Stimulated activated CD8-positive, alpha-beta memory T cell treated with anti-CD3 and anti-CD28 coated beads, Interleukin-15, amount 100 ng/mL, for 4 hours (primary cell): ENCODE measurements at regions not wholly inside any gene's neighbourhood (a gene's known extent, or its start where the extent isn't known, plus 50 kb on each side); places are given as distances from the start of the nearest gene placed in this dataset.
"Not testable (repeated sequence)": the region's sequence is repeated elsewhere in the genome, so short reads cannot be mapped to it uniquely, and the experiment has no call there.

Experiments used
- DNase-seq, 2 donors: peaks; one replicate each; pipeline ENCODE4 v3.0.0-alpha.2; 2020; ENCODE audit warnings: low read depth in 2 of 2

DNA sequence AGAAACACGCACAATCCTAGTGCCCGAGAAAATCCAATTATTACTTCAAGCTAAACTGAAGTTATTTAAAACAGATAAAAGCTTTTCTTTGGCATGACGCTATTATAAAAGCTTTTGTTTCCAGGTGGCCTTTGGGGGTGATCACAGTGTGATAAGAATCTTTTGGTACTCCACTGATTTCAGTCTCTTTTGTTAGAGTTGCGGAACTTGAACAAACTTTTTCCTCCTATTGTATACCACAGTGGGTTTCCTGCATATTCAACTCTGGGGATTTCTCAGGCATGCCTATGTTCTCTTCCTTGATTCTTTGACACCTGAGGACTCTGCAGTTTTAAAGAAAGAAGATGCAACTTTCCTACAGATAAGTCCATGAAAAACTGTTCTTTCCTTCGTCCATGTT, 99.7 kb upstream of the PITRM1 start:
- DNase-seq = no peak

DNA sequence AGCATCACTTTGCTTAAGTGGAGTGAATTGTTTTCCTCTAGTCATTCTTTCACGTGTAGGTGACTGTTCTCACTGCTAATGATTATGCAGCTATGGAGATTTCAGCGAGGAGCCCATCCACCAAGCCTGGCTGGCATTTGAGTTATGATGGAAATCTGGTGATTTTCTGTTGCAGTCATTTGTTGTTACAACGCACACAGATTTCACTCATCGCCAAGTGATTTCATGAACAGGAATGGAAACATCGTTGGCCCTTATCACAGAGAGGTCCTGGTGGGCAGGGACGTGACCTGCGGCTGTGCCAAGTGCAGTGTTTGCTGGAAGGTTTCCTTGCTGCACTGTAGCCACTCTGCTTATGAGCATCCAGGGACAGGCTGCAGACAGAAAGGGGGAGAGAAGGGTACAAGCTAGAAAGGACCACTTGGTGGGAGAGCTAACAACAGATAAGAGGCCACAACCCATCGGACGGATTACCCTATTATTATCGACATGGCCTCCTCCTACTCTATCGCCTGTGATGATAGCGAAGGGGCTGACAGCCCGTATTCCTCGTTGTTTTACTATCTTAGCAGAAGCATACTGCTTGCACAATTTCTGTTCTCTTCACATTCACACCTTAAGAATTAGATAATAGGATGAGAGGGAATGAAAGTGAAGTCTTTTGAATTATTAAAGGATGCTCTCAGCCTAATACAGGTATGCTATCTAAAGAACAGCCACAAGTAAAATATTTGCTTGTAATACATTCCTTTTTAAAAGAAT, 99.0 kb upstream of the PITRM1 start:
- no peak for DNase-seq

DNA sequence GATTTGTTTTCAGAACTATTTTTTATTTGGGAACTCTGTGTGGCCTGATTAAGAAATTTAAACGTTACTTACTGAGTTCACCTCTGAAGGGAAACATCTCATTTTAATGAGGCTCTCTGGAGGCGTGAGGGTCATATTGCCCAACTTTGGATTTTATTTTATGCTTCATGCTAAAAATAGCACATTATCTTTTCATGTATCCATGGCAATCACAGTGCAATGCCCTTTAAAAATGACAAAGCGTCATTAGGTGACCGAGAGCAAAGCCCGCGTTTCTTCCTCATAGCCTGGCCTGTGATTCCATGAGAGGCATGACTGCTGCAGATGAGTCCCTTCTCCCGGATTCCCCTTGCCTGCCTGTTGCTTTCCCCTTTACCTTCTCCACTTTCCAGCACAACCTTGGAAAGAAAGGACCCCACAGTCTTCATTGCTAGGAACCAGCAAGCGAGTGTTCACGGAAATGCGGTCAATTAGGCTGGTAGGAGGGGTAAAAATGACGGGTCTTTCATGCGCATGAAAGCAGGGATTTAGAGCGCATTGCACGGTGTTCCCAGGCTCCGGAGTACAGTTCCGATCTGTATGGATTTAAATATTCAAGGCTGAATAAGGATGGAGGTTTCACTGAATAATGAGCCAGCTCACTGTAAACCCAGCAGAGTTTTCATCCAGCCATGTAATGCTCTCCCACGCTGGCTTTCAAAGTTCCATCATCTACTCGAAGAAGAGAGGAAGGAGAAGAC, 98.2 kb upstream of the PITRM1 start:
- DNase-seq = no peak

DNA sequence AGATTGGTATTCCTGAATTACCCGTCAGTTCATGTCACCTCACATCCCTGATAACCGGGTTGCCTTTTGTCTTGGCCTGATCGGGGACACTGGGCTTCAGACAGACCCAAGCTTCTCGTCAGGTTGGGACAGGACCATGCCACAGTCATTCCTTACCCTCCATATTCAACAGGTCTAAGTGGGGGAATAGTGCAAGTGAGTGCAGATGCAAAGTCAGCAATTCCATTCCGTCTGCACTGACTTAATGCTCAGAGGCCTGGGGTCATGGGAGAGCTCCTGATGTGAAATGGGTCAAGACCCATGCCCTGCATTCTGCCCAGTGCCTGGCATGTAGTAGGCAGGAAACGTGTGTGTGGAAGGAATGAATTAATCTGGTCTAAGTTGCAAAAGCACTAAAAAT, 95.4 kb upstream of the PITRM1 start:
- DNase-seq = no peak

DNA sequence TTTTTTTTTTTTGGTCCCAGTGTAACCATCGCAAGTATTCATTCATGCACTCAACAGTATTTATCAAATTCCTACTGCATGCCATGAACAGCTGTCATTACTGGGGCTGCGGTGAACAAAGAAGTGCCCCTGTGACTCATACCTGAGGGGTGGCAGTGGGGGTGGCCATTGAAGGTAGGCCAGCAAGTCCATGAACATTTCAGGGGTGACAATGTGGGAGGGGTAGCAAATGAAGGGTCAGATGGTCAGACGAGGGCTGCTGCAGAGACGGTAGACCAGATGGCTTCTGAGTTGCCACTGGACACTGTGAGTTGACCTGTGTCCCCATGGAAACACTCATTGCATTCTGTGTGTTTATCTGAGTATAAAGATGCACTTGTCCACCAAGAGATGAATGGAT, 92.5 kb upstream of the PITRM1 start:
- DNase-seq = no peak

DNA sequence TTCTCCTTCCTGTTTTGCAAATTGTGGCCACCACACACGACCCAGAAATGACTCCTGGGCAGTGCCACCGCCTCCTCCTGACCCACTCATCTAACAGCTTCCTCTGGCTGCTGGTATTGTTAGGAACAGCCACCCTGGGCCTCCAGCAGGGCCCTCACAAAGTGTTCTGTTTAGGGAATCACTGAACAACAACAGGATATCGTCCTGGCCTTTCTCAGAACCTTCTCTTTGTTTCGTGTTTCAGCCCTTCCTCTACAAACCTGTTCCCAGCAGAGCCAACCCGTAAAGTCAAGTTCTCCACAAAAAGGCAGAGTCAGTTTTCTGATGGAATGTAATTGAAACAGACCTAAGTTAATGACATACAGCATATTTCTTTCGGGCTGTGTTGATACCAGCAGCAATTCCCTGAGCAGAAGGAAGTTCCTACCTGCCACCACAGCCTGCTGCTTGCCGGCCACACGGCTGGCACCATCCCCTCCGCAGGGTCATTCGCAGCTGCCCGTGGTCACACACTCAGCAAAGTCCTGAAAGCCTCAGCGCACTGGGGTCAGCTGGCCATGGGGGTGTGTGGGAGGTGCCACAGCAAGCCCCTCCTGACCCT, 91.7 kb upstream of the PITRM1 start:
- DNase-seq = no peak

DNA sequence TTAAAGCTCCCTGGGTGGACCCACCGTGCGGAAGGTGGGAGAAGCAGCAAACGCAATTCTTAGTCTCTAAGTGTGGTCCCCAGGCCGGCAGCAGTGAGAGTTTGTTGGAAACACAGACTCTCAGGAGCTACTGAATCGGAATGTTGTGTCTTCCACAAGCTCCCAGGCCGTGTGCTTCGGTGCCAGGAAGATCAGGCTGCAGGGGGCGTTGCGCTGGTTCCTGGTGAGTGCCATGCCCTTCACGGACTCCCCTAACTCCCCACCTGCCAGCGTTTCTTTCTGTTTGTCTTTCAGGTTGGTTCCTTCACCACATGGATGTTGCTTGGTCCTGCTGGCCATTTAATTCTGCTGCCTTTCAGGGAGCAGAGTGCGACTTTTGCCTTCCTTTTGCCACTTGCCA, 91.2 kb upstream of the PITRM1 start:
- no peak for DNase-seq

DNA sequence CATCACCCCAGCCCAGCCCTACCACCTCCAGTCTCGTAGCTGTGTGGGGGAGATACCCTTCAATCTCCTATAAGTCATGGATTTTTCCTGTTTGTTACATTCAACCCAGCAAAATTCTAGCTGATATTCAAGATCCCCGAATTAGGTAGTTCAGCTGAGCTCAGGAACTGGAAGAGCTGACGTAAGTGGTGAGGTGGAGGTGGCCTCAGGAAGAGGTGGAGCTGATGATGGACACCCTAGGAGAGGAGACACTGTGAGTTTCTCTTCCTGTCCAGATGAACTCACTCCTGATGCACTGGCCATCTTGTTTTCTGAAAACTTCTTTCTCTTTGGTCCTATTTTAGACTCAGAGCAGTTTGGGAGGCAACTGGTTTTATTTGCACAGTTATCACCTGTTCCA, 90.5 kb upstream of the PITRM1 start:
- no peak for DNase-seq

DNA sequence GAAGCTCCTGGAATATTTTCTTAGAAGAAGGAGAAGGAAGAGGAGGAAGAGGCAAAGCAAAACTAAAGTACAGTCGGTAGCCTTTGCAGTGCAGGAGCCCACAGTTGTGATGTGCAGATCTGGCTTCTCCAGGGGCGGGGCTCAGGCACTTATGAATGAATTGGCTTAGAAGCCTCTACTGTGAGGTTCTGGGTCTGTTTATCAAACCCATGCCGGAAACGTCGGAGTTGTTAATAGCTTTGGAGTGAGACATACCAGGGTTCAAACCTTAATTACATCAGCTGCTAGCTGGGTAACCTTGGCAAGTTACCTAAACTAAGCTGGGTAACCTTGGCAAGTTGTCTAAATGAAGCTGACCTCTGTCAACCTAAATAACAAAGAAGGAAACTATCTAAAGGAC, 89.3 kb upstream of the PITRM1 start:
- DNase-seq = no peak

DNA sequence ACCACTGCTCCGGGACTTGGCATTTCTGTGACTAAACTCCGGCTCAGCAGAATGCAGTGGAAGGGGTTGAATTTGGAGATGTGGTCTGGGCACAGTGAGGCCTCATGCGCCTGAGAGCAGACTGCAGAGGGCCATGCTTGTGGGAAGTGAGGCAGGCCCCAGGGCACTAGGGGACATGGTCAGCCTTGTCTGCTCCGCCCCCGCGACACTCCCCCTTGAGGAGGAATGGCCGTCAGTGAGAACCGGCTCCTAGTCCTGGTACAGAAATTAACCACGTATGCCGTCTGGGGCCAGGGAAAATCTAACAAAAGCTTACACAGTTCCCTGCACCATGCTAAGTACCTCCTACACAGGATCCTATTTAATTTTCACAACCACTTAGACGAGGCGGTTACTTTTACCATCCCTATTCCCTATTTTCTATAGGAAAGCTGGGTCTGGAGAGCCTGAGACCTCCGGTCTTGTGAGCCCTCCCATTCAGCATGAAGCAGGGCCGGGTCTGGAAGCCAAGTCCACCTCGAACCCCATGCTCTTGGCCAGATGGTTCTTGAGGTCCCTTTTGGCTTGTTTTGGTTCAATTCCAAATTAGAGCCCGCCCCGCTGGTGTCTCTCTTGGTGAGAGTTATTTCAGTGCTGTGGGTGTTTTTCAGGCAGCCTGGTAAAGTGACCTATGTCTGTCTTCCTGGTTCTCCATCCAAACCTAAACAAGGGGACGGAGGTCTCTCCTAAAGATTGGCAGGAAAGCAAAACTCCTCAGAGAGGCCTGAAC, 87.7 kb upstream of the PITRM1 start:
- DNase-seq = no peak

DNA sequence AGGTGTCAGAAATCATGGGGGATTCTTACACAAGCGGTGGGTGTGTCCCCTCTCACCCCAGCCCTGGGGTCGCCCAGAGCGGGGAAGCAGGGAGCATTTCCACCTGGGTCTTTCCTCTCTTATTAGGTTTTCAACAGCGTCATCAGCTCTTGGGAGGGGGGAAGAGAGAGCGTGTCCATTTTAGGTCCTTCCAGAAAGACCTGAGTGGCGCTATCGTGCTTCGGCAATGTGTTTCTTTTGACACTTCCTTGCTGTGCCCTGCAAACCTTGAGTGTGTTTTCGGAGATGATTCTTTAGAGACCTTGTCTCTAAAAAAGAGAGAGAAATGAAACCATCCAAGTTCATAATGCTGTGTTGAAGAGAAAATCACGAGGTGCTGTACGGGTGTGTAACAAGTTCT, 86.9 kb upstream of the PITRM1 start:
- DNase-seq = no peak

DNA sequence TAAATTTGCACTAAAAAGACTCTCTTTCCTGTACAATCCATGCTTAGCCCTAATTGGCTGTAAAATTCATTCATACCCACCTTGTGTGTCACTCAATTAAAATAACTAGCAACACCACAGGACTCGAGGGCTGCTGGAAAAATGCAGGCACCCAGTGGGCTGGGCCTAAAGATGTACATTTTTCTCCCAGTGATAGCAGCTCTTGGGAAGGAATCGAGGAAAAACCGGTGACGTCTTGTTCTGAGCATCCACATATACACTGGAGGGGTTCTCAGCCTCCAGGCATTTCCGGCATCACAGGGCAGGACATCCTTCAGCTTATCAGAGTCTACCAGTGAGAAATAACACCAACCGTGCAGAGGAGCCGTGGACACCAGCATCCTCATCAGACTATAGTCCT, 85.8 kb upstream of the PITRM1 start:
- DNase-seq = no peak

DNA sequence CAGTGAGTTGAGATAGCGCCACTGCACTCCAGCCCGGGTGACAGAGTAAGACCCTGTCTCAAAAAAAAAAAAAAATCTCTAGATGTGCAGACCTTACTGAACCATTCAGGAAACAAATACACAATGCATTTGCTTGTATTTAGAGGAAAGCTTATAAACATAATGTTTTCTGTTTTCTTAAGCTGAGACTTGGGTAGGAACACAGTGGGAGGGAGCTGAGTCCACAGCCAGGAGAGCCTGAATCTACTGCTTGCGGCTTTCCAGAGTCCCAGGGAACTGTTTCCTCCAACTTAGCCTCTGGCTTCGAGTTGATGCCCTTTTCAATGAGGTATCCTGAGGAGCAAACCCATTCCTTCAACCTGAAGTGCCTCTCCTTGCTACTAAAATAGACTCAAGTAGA, 83.0 kb upstream of the PITRM1 start:
- no peak for DNase-seq

DNA sequence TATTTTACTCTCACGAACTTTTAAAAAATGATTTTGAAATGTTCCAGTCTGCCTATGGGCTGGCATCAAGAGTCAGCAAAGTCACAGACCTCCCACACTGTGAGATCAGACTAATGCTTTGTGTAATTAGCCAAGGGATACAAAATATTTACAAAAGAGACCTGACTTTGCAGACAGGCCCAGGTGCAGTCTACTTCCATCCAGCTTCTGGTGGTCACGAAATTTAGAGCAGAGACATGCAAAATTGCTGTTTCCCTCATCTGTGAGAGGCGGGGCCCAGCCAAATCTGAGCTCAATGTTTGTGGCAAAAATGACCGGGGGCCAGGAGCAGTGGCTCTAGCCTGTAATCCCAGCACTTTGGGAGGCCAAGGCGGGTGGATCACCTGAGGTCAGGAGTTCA, 82.5 kb upstream of the PITRM1 start:
- no peak for DNase-seq

DNA sequence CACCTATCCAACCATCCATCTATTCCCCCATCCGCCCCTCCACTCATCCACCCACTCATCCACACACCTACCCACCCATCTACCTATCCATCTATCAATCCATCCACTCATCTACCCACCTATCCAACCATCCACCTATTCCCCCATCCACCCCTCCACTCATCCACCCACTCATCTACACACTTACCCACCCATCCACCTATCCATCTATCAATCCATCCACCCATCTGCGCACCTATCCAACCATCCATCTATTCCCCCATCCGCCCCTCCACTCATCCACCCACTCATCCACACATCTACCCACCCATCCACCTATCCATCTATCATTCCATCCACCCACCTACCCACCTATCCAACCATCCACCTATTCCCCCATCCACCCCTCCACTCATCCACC, 81.4 kb upstream of the PITRM1 start:
- not testable (repeated sequence) for DNase-seq

DNA sequence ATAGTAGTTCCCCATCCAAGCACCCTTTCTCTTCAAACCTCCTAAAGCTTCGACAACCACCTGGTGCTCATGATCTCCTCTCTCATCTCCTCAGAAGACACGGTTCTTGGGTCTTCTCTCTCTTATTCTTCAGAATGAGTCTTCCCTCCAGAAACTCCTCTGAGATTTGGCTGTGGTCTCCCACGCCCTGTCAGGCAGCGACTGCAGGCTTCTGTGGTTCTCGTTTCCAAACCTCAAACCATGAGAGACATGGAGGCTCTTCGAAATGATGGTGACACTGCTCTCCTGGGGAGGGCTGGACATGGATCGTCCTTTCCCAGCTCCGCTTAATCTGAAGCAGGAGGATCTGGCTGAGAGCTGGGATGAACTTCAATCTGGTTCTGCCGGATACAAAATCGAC, 78.6 kb upstream of the PITRM1 start:
- no peak for DNase-seq

DNA sequence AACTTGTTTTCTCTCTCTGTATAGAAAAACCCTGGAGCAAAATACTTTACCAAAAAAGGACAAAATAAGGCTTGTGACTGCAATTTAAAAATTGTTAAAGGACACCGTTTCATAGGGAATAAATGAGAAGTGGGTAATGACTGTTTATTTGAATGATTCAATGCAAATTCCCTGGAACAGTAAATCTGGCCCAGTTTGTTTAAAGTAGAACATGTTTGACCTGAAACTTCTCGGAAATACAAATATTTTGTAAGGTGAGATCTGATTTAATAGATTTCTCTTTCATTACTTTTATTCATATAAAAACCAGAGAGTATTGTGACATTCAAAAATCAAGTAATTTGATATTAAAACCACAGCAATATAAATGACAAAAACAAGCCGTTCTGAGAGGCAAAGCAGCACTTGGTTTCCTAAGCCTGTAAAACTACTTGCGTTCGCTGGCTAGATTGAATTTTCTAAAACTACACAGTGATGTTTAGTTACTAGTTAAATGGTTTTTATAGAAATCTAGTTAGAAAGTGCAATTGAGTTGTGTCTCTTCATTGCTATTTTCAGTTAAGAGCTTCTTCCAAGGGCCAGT, 76.8 kb upstream of the PITRM1 start:
- no peak for DNase-seq

DNA sequence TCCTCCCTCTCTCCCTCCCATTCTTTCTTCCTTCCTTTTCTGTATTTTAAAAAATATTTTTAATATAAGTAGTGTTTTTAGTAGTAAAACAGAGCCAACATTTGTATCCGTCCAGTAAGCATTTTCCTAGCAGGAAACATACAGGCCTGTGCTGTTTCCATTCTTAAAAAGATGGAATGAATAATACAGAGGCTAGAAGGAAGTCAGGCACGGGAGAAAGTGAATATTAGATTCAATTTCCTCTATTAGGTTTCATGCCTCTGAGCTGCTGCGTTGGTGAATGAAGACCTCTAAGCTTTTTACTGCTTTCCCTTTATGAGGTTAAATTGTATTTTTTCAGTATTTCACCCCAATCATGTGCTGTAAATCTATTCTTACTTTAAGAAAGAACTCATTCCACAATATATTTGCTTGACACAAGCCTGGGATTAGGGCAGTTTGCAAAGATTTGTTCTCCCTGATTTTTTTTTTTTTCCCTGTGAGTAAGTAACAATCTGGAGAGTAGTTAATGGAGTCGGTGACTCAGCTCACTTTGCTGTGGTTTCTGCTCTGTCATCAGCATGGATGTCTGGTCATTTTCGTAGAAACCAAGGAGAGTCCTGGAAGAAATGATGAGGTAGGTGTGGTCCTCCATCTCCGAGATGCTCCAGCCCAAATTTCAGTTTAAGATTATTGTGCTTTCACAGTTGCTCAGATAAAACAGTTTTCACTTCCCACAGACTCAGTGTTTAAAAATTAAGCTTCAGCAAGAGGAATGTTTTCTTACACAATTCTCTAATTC, 76.1 kb upstream of the PITRM1 start:
- DNase-seq = no peak

DNA sequence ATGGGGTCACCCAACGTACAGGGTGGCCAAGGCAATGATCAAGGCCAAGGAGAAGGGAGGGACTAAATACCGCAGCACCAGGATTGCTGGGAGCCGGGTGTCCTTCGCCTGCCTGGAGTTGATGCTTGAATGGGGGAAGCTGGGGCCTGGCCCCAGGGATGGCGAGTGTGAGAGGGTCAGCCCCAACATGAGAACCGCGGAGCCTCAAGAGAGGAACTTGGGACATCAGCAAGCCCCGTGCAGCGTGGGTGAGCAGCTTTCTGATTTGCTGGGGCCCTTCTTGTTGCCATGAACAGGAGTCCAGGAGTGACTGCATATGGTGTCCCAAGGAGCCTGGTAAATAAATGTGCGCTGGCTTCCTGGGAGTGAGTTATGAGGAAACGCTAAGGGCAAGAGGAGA, 72.8 kb upstream of the PITRM1 start:
- DNase-seq = no peak

DNA sequence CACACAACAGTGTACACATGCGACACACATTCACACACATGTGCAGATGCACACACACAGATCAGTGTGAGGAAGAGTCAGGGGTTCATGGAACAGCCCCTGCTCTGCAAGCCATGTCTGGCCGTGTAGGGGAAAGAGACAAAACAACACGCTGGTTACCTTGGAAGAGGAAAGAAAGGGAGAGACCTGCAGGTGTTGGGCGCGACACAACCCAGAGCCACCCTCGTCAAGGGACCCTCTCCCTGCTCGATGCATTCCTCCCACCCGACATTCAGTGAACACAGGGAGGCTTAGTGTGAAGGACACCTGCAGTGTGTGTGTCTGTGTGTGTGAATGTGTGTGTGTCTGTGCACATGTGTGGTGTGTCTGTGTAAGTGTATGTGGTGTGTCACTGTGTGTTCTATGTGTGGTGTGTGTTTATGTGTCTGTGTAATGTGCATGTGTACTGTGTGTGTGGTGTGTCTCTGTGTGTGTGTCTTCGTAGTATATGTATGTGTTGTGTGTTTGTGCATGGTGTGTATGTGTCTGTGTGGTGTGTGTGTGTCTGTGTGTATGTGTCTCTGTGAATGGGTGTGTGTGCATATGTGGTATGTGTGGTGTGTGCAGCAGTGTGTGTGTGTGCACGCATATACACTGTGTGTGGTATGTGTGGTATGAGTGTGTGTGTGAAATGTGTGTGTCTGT, 69.5 kb upstream of the PITRM1 start:
- no peak for DNase-seq
